Activated CD4-positive, alpha-beta T cell treated with anti-CD3 and anti-CD28 coated beads, Interleukin-2, Interleukin-4, amounts not matched to agents 100 ng/mL and 50 ng/mL, durations not matched to agents 16 hours and 8 hours (primary cell): ENCODE measurements at regions not wholly inside any gene's neighbourhood (a gene's known extent, or its start where the extent isn't known, plus 50 kb on each side); places are given as distances from the start of the nearest gene placed in this dataset.

Experiments used
- DNase-seq: peaks from one replicate; pipeline ENCODE4 v3.0.0-alpha.2; 2020; ENCODE audit warnings: low spot score

DNA sequence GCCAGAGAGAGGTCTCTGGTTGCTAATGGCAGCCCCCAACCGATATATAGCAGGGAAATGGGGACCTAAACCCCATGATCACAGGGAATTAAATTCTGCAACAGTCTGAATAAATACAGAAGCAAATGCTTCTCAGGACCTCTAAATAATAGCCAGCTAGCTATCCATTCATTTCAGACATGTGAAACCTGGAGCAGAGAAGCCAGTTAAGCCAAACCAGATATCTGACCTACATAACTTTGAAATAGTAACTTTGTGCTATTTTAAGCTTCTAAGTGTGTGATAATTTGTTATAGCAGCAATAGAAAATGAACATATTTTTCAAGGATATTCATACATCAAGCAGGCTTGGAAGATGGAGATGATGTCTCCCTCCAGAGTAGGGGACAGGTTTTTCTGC lies 1062.9 kb upstream of the CADM2 start:
- no peak for DNase-seq

DNA sequence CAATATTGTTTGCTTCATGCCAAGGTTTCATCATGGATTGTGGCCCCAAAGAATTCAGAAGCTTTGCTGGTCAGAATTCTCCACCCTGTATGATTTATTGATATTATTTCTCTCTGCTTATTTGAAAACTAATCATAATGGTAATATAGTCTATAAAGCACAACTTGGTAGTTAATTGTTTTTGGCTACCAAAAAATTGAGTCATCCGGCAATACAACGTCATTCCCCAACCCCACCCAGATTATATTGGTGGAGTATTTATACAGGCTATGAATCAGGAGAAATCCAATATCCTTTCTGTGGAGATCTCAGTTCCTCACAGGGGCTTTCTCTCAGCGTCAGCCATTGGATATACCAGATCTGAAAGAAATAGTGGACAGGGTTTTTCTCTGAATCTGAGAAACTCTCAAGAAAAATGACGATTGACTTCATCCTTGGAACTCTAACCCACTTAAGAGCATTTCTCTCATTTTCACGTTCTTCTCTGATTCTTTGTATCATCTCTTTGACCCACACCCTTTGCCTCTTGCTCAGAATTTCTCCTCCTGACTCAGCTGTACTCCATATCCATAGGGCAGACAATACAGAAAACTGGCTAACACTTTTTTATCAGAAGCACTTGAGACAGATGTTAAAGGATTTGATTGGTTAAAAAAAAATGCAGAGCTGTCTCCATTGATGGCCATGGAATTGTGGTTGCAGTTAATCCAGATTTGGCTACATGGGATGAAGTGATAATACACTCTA lies 1055.8 kb upstream of the CADM2 start:
- DNase-seq: no peak

GRCh38 chr3:83913381-83913780 lies 1045.4 kb upstream of the CADM2 start:
- no peak for DNase-seq

- DNase-seq: no peak
Observed at GRCh38 chr3:83926291-83926690, 1032.5 kb upstream of the CADM2 start.

- peak; percentile 14 for DNase-seq
Observed at GRCh38 chr3:83928391-83928790, 1030.4 kb upstream of the CADM2 start.

GRCh38 chr3:83928903-83929302 lies 1029.9 kb upstream of the CADM2 start:
- DNase-seq: no peak

- DNase-seq: no peak
Observed at GRCh38 chr3:83934192-83935021, 1024.4 kb upstream of the CADM2 start.

- no peak for DNase-seq
Observed at GRCh38 chr3:83938491-83938890, 1020.3 kb upstream of the CADM2 start.

DNA sequence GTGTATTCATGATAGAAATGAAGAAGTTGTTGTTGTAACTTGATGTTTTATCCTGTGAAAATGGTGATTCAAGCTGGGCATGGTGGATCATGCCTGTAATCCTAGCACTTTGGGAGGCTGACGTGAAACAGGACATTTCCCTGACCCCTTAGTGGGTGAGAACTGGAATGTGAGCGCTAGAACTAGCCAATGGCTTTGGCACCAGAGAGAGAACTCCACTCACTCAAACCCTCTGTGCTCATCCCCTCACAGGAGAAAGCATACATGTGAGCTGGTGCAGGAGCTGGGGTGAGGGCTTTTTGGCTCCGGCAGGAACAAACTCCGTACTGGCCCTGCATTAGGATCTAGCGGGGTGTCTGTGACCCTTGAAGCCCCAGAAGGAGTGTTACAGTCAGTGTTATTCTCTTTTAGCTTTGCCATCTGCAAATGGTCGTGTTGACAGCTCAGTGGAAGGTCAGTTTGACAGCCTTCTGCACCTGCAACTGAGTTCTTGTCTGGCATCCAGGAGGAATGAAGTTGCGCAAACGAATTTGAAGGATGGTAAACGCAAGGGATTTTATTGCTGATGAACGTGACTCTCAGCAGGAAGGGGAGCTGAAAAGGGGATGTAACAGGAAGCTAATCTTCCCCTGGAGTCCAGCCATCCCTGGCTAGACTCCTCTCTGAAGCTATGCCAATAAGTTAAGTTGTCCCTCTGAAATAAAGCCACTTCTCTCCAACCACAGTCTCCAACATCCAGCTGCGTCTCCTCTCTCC lies 1016.6 kb upstream of the CADM2 start:
- no peak for DNase-seq

- DNase-seq: no peak
Observed at GRCh38 chr3:83946049-83946448, 1012.7 kb upstream of the CADM2 start.

DNA sequence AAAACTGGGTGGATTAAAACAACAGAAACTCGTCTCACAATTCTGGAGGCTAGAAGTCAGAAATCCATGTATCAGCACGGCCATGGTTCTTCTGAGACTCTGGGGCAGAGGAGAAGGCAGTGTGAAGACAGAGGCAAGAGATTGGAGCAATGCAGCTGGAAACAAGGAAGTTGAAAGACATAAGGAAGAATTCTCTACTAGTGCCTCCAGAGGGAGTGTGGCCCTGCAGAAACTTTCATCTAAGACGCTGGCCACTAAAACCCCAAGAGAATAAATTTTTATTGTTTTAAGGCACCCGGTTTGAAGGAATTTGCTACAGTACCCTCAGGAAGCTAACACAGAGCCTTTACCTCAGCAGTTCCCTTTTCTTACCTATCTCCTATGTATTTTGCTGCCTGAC lies 1012.2 kb upstream of the CADM2 start:
- DNase-seq: no peak

DNA sequence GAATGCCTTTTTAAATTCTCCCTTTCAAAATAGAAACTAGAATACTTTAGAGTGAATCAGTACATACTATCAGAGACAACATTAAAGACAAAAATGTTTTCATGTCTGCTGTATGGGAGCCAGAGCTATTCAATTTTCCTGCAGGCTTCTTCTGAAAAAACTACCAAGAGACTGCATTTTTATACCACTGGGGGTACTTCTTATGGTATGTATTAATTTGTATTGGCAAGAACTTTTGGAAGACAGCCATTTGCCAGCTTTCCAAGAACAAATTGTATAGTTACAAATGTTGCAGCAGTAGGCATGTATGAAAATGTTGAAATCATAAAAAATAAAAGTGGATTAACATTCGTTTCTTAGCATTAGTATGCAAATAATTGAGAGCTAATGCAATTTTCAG lies 1010.0 kb upstream of the CADM2 start:
- DNase-seq: no peak

DNA sequence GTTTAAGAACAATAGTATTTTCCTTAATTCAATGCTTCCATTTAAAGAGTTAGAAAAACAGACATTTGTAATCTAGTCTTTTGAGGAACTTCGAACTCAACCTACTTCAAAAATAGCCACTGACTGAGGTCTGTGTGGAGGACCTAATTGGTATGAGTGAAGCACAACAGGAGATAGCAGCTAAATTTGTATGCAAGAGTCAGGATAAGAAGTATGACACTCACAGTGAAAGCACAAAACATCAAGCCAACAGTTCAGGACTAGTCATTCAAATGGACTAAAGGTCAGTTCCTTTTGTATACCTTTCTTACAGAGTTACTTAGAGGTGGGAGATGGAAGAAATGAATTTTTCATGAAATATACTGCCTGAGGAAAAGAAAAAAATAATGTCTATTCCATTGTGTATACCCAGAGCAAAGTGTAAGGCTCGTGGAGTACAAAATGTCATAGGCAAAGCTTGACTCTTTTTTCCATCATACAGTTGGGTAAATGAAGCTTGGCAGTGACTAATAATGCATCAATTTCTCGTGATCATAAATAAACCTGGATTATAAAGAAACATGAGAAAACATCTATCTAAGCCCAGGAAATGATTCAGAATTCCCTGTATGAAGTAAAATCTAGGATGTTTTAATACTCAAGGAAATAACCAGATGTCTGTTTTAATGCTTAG lies 1005.2 kb upstream of the CADM2 start:
- DNase-seq: no peak

DNA sequence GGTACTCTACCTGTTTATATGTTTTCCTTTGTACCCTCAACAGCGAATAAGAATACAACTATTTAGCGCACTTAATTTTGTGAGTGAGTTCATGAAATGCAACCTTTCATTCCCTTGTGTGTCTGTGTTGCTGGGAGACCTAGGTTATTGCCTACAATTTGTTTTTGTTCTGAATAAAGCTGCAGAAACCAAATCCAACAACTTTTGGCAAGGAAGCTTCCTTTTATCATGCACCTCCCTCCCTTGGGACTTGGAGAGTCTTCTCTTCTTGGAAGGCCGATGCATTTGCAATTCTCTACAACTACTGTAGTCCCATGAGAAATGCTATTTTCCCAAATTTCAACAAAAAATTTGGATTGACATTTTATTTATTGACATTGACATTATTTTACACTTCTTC lies 1002.4 kb upstream of the CADM2 start:
- no peak for DNase-seq

- DNase-seq: no peak
Observed at GRCh38 chr3:83968356-83968755, 990.4 kb upstream of the CADM2 start.

- no peak for DNase-seq
Observed at GRCh38 chr3:83971666-83972065, 987.1 kb upstream of the CADM2 start.

DNA sequence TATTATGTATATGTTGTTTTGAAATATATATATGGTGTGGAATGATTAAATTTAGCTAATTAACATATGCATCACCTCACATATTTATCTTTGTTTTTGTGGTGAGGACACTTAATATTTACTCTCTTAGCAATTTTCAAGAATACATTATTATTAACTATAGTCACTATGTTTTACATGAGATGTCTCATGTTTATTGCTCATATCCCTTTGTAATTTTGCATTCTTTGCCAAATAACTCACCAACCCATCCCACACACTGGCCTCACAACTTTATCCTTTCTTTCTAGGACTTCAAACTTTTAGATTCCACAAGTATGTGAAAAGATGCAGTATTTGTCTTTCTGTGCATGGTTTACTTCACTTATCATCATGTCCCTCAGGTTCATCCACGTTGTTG lies 950.2 kb upstream of the CADM2 start:
- DNase-seq: no peak

- DNase-seq: no peak
Observed at GRCh38 chr3:84023842-84024241, 934.9 kb upstream of the CADM2 start.

- no peak for DNase-seq
Observed at GRCh38 chr3:84039099-84039498, 919.7 kb upstream of the CADM2 start.

DNA sequence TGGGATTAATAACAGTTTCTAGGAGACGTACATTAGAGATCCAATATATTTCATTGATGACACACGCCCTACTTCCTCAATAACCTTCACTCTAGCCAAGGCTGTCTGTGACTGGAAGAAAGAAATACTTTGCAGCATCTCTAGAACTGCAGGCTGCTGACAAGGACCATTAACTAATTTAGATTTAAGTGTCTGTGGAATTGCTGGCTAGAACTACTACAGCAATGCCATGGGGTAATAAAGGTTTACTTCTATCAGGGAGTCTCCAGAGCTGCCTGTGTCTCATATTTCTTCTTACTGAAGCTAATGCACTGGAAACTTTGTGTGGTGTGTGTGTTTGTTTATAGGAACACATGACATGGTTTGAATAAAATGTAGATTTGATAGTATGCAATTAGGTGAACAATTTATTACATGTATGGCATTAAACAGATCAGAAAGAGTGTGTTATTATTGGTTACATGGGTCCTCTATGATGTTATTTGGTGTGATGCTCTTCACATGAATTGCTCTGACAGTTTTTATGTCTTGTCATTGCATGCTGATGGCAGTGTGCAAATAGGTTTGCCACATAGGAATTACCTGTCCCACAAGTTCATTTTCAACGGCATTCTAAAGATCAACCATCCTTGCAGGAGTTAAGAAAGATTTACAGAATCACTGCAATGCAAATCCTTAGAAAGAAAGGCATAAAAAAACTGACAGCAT lies 916.2 kb upstream of the CADM2 start:
- DNase-seq: no peak

- no peak for DNase-seq
Observed at GRCh38 chr3:84066915-84067314, 891.9 kb upstream of the CADM2 start.

DNA sequence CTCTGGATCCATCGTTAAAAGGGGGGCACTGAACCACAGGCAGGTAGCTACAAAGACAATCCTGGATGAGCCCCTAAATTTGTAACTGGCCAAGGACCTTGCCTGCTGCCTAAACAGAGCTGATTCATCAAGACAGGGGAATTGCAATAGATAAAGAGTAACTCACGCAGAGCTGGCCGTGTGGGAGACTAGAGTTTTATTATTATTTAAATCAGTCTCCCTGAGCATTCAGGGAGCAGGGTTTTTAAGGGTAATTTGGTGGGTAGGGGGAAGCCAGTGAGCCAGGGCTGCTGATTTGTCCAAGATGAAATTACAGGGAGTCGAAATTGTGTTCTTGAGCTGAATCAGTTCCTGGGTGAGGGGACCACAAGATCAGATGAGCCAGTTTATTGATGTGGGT lies 885.1 kb upstream of the CADM2 start:
- DNase-seq: no peak
